ENCODE measurements at regions not wholly inside any gene's neighbourhood (a gene's known extent, or its start where the extent isn't known, plus 50 kb on each side); places are given as distances from the start of the nearest gene placed in this dataset.
"Not testable (repeated sequence)": the region's sequence is repeated elsewhere in the genome, so short reads cannot be mapped to it uniquely, and the experiment has no call there.

DNA sequence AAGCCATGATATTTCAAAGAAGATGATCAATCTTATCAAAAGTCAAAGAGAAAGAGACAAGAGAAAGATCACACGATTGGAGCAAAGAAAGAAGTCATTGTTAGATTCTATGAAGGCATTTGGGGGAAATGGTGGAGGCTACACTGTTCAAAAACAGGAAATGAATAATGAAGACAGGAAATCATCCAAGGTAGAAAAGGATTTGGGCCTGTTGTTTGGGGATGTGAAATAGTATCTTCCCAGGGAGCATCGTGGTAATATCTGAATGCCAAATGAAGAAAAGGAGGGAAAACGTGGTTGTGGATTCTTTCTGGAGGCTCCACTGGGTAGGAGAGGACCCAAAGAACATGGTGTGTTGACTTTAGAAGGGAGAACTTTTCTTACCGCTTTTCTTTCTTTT is 482.4 kb downstream of the NLGN4X start:
- Mint-ChIP-seq H3K4me1 (ENCODE audit: low read depth) (no peaks in the 10 kb centered on the region), H3K36me3 (ENCODE audit: insufficient read depth) (no peaks in the 10 kb centered on the region), H3K4me3 (no peak overlapping the region), H3K27me3 (ENCODE audit: low read depth) (no peaks in the 10 kb centered on the region), H3K9me3 (no peaks in the 10 kb centered on the region)
- DNase-seq, result no peak
- ATAC-seq, result no peak

- no peak for ATAC-seq
- H3K4me1 Mint-ChIP-seq (ENCODE audit: low read depth), result no peaks in the 10 kb centered on the region
- H3K36me3 Mint-ChIP-seq (ENCODE audit: insufficient read depth), result no peaks in the 10 kb centered on the region
- H3K4me3 Mint-ChIP-seq, result no peak overlapping the region
- DNase-seq, result no peak
- no peaks in the 10 kb centered on the region for H3K9me3 Mint-ChIP-seq
- H3K27me3 Mint-ChIP-seq (ENCODE audit: low read depth), result no peaks in the 10 kb centered on the region
Observed at GRCh38 chrX:5733501-5733900, 495.2 kb downstream of the NLGN4X start.

DNA sequence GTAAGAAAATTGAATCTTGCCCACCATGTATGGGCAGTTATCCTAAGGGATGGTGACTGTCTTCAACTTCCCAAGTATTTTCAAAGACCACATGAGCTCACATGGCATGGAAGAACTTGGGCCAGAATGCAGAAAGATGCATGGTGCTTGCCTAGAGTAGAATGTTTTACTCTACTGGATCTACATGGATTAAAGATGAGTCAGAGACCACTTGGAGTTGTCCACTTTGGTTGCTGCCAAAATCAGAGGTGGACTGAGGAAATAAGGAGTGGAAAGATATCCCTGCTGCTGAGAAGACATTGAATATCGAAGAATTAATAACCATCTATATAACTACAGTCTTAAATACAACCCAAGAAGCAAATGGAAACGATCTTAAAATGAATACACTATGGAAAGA is 498.1 kb downstream of the NLGN4X start:
- no peaks in the 10 kb centered on the region for H3K4me1 Mint-ChIP-seq (ENCODE audit: low read depth)
- no peak overlapping the region for H3K4me3 Mint-ChIP-seq
- no peaks in the 10 kb centered on the region for H3K27me3 Mint-ChIP-seq (ENCODE audit: low read depth)
- ATAC-seq (no peak), DNase-seq (no peak)
- no peaks in the 10 kb centered on the region for H3K36me3 Mint-ChIP-seq (ENCODE audit: insufficient read depth)
- no peaks in the 10 kb centered on the region for H3K9me3 Mint-ChIP-seq

GRCh38 chrX:5726224-5726623 is 502.4 kb downstream of the NLGN4X start:
- Mint-ChIP-seq H3K4me1 (ENCODE audit: low read depth) (no peaks in the 10 kb centered on the region), H3K36me3 (ENCODE audit: insufficient read depth) (no peaks in the 10 kb centered on the region), H3K4me3 (no peak overlapping the region), H3K9me3 (no peaks in the 10 kb centered on the region), H3K27me3 (ENCODE audit: low read depth) (no peaks in the 10 kb centered on the region)
- ATAC-seq (no peak), DNase-seq (no peak)

GRCh38 chrX:5724123-5724522 is 504.5 kb downstream of the NLGN4X start:
- no peak overlapping the region for H3K4me3 Mint-ChIP-seq
- H3K4me1 Mint-ChIP-seq (ENCODE audit: low read depth), result no peaks in the 10 kb centered on the region
- no peak for DNase-seq
- H3K36me3 Mint-ChIP-seq (ENCODE audit: insufficient read depth), result no peaks in the 10 kb centered on the region
- no peak for ATAC-seq
- H3K27me3 Mint-ChIP-seq (ENCODE audit: low read depth), result no peaks in the 10 kb centered on the region
- H3K9me3 Mint-ChIP-seq, result no peaks in the 10 kb centered on the region

DNA sequence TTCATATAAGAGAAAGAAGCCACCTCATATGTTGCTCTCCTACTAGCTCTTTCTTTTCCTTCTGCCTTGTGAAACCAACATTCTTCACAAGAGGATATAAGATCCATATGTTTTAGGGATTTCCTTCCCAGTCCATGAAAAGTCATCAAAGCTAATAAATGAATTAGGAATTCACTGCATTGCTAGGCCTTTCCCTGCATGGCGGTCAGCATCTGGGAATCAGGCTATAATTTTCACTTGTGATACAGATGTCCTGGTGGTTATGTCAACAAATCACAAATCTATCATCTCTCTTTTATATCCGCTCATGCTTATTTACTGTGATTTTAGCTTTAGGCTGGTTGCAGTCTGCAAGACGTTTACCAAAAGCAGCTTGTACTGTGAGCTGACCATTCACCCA is 510.0 kb downstream of the NLGN4X start:
- DNase-seq, result no peak
- Mint-ChIP-seq H3K27me3 (ENCODE audit: low read depth) (no peaks in the 10 kb centered on the region), H3K36me3 (ENCODE audit: insufficient read depth) (no peaks in the 10 kb centered on the region), H3K4me1 (ENCODE audit: low read depth) (no peaks in the 10 kb centered on the region), H3K9me3 (no peaks in the 10 kb centered on the region), H3K4me3 (no peak overlapping the region)
- ATAC-seq, result no peak

DNA sequence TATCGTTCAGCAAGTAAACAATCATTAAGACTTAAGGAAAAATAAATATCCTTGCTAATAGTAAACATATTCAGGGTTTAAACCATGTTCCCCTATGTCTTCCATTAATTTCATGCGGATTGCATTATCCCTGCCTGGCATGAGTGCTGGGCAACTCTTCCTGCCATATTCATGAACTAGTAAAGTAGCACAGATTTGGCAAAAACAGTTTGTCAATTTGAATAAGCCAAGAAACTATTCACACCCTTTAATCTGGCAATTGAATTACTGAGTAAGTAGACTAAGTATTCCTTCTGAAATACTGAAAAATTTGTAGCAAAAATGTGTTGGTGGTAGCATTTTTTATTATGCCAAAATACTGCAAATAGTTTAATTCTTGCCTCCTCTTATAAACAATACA is 512.0 kb downstream of the NLGN4X start:
- H3K36me3 Mint-ChIP-seq (ENCODE audit: insufficient read depth), result no peaks in the 10 kb centered on the region
- no peaks in the 10 kb centered on the region for H3K27me3 Mint-ChIP-seq (ENCODE audit: low read depth)
- ATAC-seq (no peak), DNase-seq (no peak)
- H3K9me3 Mint-ChIP-seq, result no peaks in the 10 kb centered on the region
- no peak overlapping the region for H3K4me3 Mint-ChIP-seq
- no peaks in the 10 kb centered on the region for H3K4me1 Mint-ChIP-seq (ENCODE audit: low read depth)

DNA sequence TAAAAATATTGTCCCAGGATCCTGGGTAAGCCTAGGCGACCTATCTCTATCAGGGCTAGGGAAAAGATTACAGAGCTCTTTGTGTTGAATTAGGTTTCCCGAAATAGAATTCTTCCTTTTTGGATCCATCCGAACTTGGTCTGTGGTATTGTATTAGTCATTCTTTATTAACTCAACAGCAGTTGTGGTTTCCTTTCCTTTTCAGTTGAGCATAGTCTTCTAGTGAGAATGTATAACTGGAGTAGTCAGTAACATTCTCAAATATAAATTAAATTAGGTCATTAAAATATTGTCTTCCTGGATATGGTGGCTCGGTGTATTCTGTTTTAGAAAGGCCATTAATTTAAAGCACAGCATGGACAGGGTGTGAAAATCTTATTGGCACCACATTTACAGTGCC is 520.4 kb downstream of the NLGN4X start:
- no peaks in the 10 kb centered on the region for H3K36me3 Mint-ChIP-seq (ENCODE audit: insufficient read depth)
- H3K4me1 Mint-ChIP-seq (ENCODE audit: low read depth), result no peaks in the 10 kb centered on the region
- peaks cover 5% of the 10 kb centered on the region for H3K9me3 Mint-ChIP-seq
- H3K27me3 Mint-ChIP-seq (ENCODE audit: low read depth), result no peaks in the 10 kb centered on the region
- no peak overlapping the region for H3K4me3 Mint-ChIP-seq
- ATAC-seq (no peak), DNase-seq (no peak)

DNA sequence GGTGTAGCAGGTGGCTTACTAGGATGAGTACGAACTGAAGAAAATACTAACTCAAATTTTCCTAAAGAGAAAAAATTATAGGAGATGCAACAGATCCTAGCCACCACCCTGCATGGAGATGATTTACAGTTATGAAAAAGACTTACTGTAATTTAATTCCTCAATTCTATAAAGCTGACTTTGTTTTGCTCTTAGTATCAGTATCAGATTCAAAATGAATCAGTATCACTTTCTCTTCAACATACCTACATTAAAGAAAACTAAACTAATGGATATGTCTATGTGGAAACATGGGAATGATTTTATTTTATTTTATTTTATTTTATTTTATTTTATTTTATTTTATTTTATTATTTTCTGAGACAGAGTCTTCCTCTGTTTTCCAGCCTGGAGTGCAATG is 525.8 kb downstream of the NLGN4X start:
- no peaks in the 10 kb centered on the region for H3K9me3 Mint-ChIP-seq
- no peak overlapping the region for H3K4me3 Mint-ChIP-seq
- DNase-seq (no peak), ATAC-seq (no peak)
- H3K36me3 Mint-ChIP-seq (ENCODE audit: insufficient read depth), result no peaks in the 10 kb centered on the region
- no peaks in the 10 kb centered on the region for H3K4me1 Mint-ChIP-seq (ENCODE audit: low read depth)
- H3K27me3 Mint-ChIP-seq (ENCODE audit: low read depth), result no peaks in the 10 kb centered on the region

DNA sequence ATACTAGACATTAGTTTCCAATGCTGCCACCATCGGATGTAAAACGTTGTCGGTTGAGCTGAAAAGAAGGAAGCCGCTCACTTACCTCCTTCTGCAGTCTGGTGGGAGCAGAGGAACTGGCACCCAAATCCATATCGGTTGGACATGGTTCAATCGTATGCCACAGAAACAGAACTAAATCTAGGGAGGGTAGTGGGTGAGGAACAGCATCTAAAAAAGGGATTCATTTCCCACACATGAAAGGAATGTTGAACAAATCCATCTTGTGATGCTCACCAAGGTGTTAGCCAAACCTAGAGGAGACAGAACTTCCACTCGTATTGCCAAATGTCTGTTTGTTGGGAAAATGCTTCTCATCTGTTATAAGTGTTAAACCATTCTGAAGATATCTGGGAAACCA is 532.7 kb downstream of the NLGN4X start:
- Mint-ChIP-seq H3K27me3 (ENCODE audit: low read depth) (no peaks in the 10 kb centered on the region), H3K4me1 (ENCODE audit: low read depth) (no peaks in the 10 kb centered on the region), H3K9me3 (peaks cover 3% of the 10 kb centered on the region), H3K4me3 (no peak overlapping the region), H3K36me3 (ENCODE audit: insufficient read depth) (no peaks in the 10 kb centered on the region)
- no peak for DNase-seq
- no peak for ATAC-seq

DNA sequence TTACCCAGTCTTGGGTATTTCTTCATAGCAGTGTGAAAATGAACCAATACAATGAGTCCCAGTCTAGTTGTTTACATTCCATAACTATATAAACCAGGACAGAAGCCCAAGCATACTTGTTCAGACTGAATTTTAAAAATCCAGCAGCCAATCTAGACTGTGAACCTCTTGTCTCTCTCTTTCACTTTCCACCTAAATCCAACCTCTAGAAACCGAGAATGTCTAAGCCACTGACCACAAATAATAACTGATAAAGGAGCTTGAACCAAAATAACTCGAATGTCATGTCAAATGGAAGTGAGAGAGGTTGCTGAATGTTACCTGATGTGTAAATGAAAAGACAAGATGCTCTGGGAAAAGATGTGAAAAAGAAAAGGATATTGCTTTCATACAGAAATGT is 544.7 kb downstream of the NLGN4X start:
- DNase-seq (no peak), ATAC-seq (no peak)
- no peaks in the 10 kb centered on the region for H3K36me3 Mint-ChIP-seq (ENCODE audit: insufficient read depth)
- H3K9me3 Mint-ChIP-seq, result peaks cover 3% of the 10 kb centered on the region
- H3K27me3 Mint-ChIP-seq (ENCODE audit: low read depth), result no peaks in the 10 kb centered on the region
- H3K4me1 Mint-ChIP-seq (ENCODE audit: low read depth), result no peaks in the 10 kb centered on the region
- H3K4me3 Mint-ChIP-seq, result no peak overlapping the region

DNA sequence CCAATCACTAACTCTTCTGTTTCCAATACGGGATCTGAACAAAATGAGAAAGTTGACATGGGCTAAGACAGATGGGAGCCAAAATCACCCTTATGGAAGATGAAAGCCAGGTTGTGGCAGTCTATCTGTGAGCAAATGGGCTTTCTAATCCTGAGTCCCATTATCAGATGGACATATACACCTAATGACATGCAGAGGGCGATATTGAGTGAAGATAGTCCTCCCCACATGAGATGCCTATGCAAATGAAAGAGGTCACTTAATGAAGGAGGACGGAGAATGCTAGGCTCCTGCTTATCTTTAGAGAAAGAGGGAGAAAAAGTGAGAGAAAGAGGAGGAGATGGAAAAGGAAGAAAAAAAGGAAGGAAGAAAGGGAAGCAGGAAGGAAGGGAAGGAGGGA is 547.5 kb downstream of the NLGN4X start:
- H3K9me3 Mint-ChIP-seq, result no peaks in the 10 kb centered on the region
- H3K4me1 Mint-ChIP-seq (ENCODE audit: low read depth), result no peaks in the 10 kb centered on the region
- ATAC-seq, result no peak
- no peak for DNase-seq
- H3K27me3 Mint-ChIP-seq (ENCODE audit: low read depth), result no peaks in the 10 kb centered on the region
- no peak overlapping the region for H3K4me3 Mint-ChIP-seq
- no peaks in the 10 kb centered on the region for H3K36me3 Mint-ChIP-seq (ENCODE audit: insufficient read depth)

- Mint-ChIP-seq H3K36me3 (ENCODE audit: insufficient read depth) (no peaks in the 10 kb centered on the region), H3K9me3 (peaks cover 4% of the 10 kb centered on the region), H3K4me3 (no peak overlapping the region), H3K4me1 (ENCODE audit: low read depth) (no peaks in the 10 kb centered on the region), H3K27me3 (ENCODE audit: low read depth) (no peaks in the 10 kb centered on the region)
- ATAC-seq (no peak), DNase-seq (no peak)
Observed at GRCh38 chrX:5674036-5674435, 554.6 kb downstream of the NLGN4X start.

DNA sequence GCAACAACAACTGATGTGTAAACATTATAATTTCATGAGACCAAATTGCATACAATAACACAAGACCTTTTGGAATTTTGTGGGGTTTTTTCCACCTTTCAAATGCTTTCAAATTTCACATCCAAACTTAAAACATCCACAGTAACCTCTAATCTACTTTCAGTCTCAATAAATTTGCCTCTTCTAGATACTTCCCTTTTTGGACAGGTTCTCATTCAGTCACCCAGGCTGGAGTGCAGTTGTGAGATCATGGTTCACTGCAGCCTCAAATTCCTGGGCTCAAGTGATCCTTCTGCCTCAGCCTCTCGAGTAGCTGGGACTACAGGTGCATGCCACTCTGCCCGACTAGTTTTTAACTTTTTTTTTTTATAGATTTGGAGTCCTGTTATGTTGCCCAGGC is 556.6 kb downstream of the NLGN4X start:
- Mint-ChIP-seq H3K4me3 (no peak overlapping the region), H3K4me1 (ENCODE audit: low read depth) (no peaks in the 10 kb centered on the region), H3K9me3 (peaks cover 4% of the 10 kb centered on the region), H3K27me3 (ENCODE audit: low read depth) (no peaks in the 10 kb centered on the region), H3K36me3 (ENCODE audit: insufficient read depth) (no peaks in the 10 kb centered on the region)
- DNase-seq (no peak), ATAC-seq (no peak)

- not testable (repeated sequence) for ATAC-seq; H3K36me3 Mint-ChIP-seq (ENCODE audit: insufficient read depth); H3K27me3 Mint-ChIP-seq (ENCODE audit: low read depth); H3K4me1 Mint-ChIP-seq (ENCODE audit: low read depth); DNase-seq; H3K9me3 Mint-ChIP-seq; H3K4me3 Mint-ChIP-seq
Observed at GRCh38 chrX:5666689-5667088, 562.0 kb downstream of the NLGN4X start.

DNA sequence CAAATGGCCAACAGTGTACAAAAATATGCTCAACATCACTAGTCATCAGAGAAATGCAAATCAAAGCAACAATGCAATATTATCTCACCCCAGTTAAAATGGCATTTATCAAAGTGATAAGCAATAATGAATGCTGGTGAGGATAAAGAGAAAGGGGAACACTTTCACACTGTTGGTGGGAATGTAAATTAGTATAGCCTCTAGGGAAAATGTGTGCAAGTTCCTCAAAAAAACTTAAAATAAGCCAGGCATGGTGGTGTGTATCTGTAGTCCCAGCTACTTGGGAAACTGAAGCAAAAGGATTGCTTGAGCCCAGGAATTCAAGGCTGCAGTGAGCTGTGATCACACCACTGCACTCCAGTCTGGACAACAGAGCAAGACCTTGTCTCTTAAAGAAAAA is 572.1 kb downstream of the NLGN4X start:
- no peaks in the 10 kb centered on the region for H3K4me1 Mint-ChIP-seq (ENCODE audit: low read depth)
- ATAC-seq, result no peak
- H3K4me3 Mint-ChIP-seq, result no peak overlapping the region

More for the DNA sequence above, 572.1 kb downstream of the NLGN4X start:
- no peaks in the 10 kb centered on the region for H3K36me3 Mint-ChIP-seq (ENCODE audit: insufficient read depth)
- DNase-seq, result no peak
- H3K27me3 Mint-ChIP-seq (ENCODE audit: low read depth), result no peaks in the 10 kb centered on the region
- H3K9me3 Mint-ChIP-seq, result no peaks in the 10 kb centered on the region
